ENCODE measurements at regions not wholly inside any gene's neighbourhood (a gene's known extent, or its start where the extent isn't known, plus 50 kb on each side); places are given as distances from the start of the nearest gene placed in this dataset.

GRCh38 chr2:176751314-176752227 lies 461.0 kb upstream of the HNRNPA3 start:
- 30% methylated on average over 3 of the region's 6 CpGs for WGBS (ENCODE audit: insufficient coverage)
- H3K27ac ChIP-seq (ENCODE audit: low read depth, low read length), result no peak overlapping the region
- no peaks in the 10 kb centered on the region for H3K36me3 ChIP-seq (ENCODE audit: control insufficient read depth, insufficient read depth, low read length)
- H3K4me3 ChIP-seq (ENCODE audit: low read depth, low read length), result no peak overlapping the region
- no peaks in the 10 kb centered on the region for H3K27me3 ChIP-seq (ENCODE audit: control insufficient read depth, insufficient read depth, low read length)
- no peaks in the 10 kb centered on the region for H3K4me1 ChIP-seq (ENCODE audit: control insufficient read depth, insufficient read depth, low read length)
- no peaks in the 10 kb centered on the region for H3K9me3 ChIP-seq (ENCODE audit: control insufficient read depth, insufficient read depth, low read length)
- peak in 1 of 6 donors; percentile 88 for DNase-seq (ENCODE audit: low read depth in 4 of 6, low spot score in 6 of 6)

- Histone ChIP-seq H3K4me1 (ENCODE audit: control insufficient read depth, insufficient read depth, low read length) (no peaks in the 10 kb centered on the region), H3K27me3 (ENCODE audit: control insufficient read depth, insufficient read depth, low read length) (no peaks in the 10 kb centered on the region), H3K4me3 (ENCODE audit: low read depth, low read length) (no peak overlapping the region), H3K9me3 (ENCODE audit: control insufficient read depth, insufficient read depth, low read length) (no peaks in the 10 kb centered on the region), H3K27ac (ENCODE audit: low read depth, low read length) (no peak overlapping the region), H3K36me3 (ENCODE audit: control insufficient read depth, insufficient read depth, low read length) (no peaks in the 10 kb centered on the region)
- no peak for DNase-seq (ENCODE audit: low read depth in 4 of 6, low spot score in 6 of 6)
- no CpG with 5 or more reads among the region's 1 CpG for WGBS (ENCODE audit: insufficient coverage)
Measured at GRCh38 chr2:176752295-176752694, 460.3 kb upstream of the HNRNPA3 start.

GRCh38 chr2:176753205-176753604 lies 459.4 kb upstream of the HNRNPA3 start:
- no peaks in the 10 kb centered on the region for H3K9me3 ChIP-seq (ENCODE audit: control insufficient read depth, insufficient read depth, low read length)
- no peak overlapping the region for H3K4me3 ChIP-seq (ENCODE audit: low read depth, low read length)
- DNase-seq (ENCODE audit: low read depth in 4 of 6, low spot score in 6 of 6), result no peak
- WGBS (ENCODE audit: insufficient coverage), result 100% methylated on average over 3 of the region's 3 CpGs
- no peaks in the 10 kb centered on the region for H3K4me1 ChIP-seq (ENCODE audit: control insufficient read depth, insufficient read depth, low read length)
- H3K27me3 ChIP-seq (ENCODE audit: control insufficient read depth, insufficient read depth, low read length), result no peaks in the 10 kb centered on the region
- no peak overlapping the region for H3K27ac ChIP-seq (ENCODE audit: low read depth, low read length)
- H3K36me3 ChIP-seq (ENCODE audit: control insufficient read depth, insufficient read depth, low read length), result no peaks in the 10 kb centered on the region

- Histone ChIP-seq H3K4me1 (ENCODE audit: control insufficient read depth, insufficient read depth, low read length) (no peaks in the 10 kb centered on the region), H3K27ac (ENCODE audit: low read depth, low read length) (no peak overlapping the region), H3K4me3 (ENCODE audit: low read depth, low read length) (no peak overlapping the region), H3K36me3 (ENCODE audit: control insufficient read depth, insufficient read depth, low read length) (no peaks in the 10 kb centered on the region), H3K9me3 (ENCODE audit: control insufficient read depth, insufficient read depth, low read length) (no peaks in the 10 kb centered on the region), H3K27me3 (ENCODE audit: control insufficient read depth, insufficient read depth, low read length) (no peaks in the 10 kb centered on the region)
- DNase-seq (ENCODE audit: low read depth in 4 of 6, low spot score in 6 of 6), result peak in 1 of 6 donors; percentile 61
- 60% methylated on average over 2 of the region's 2 CpGs for WGBS (ENCODE audit: insufficient coverage)
Measured at GRCh38 chr2:176753752-176754474, 458.7 kb upstream of the HNRNPA3 start.

- no peak for DNase-seq (ENCODE audit: low read depth in 4 of 6, low spot score in 6 of 6)
- Histone ChIP-seq H3K4me3 (ENCODE audit: low read depth, low read length) (no peak overlapping the region), H3K36me3 (ENCODE audit: control insufficient read depth, insufficient read depth, low read length) (no peaks in the 10 kb centered on the region), H3K4me1 (ENCODE audit: control insufficient read depth, insufficient read depth, low read length) (no peaks in the 10 kb centered on the region), H3K9me3 (ENCODE audit: control insufficient read depth, insufficient read depth, low read length) (no peaks in the 10 kb centered on the region), H3K27ac (ENCODE audit: low read depth, low read length) (no peak overlapping the region), H3K27me3 (ENCODE audit: control insufficient read depth, insufficient read depth, low read length) (no peaks in the 10 kb centered on the region)
- WGBS (ENCODE audit: insufficient coverage), result no CpG with 5 or more reads among the region's 4 CpGs
Measured at GRCh38 chr2:176755537-176756135, 457.0 kb upstream of the HNRNPA3 start.

- H3K36me3 ChIP-seq (ENCODE audit: control insufficient read depth, insufficient read depth, low read length), result no peaks in the 10 kb centered on the region
- H3K4me3 ChIP-seq (ENCODE audit: low read depth, low read length), result no peak overlapping the region
- no peak for DNase-seq (ENCODE audit: low read depth in 4 of 6, low spot score in 6 of 6)
- no peaks in the 10 kb centered on the region for H3K27me3 ChIP-seq (ENCODE audit: control insufficient read depth, insufficient read depth, low read length)
- no CpG with 5 or more reads among the region's 3 CpGs for WGBS (ENCODE audit: insufficient coverage)
- no peaks in the 10 kb centered on the region for H3K9me3 ChIP-seq (ENCODE audit: control insufficient read depth, insufficient read depth, low read length)
- H3K27ac ChIP-seq (ENCODE audit: low read depth, low read length), result no peak overlapping the region
- no peaks in the 10 kb centered on the region for H3K4me1 ChIP-seq (ENCODE audit: control insufficient read depth, insufficient read depth, low read length)
Measured at GRCh38 chr2:176758426-176758825, 454.2 kb upstream of the HNRNPA3 start.

GRCh38 chr2:176760439-176760838 lies 452.2 kb upstream of the HNRNPA3 start:
- no CpG with 5 or more reads among the region's 4 CpGs for WGBS (ENCODE audit: insufficient coverage)
- Histone ChIP-seq H3K4me1 (ENCODE audit: control insufficient read depth, insufficient read depth, low read length) (no peaks in the 10 kb centered on the region), H3K9me3 (ENCODE audit: control insufficient read depth, insufficient read depth, low read length) (no peaks in the 10 kb centered on the region), H3K27ac (ENCODE audit: low read depth, low read length) (no peak overlapping the region), H3K27me3 (ENCODE audit: control insufficient read depth, insufficient read depth, low read length) (no peaks in the 10 kb centered on the region), H3K36me3 (ENCODE audit: control insufficient read depth, insufficient read depth, low read length) (no peaks in the 10 kb centered on the region), H3K4me3 (ENCODE audit: low read depth, low read length) (no peak overlapping the region)
- DNase-seq (ENCODE audit: low read depth in 4 of 6, low spot score in 6 of 6), result peak in 1 of 6 donors; percentile 81

GRCh38 chr2:176763130-176763529 lies 449.5 kb upstream of the HNRNPA3 start:
- DNase-seq (ENCODE audit: low read depth in 4 of 6, low spot score in 6 of 6), result no peak
- Histone ChIP-seq H3K4me3 (ENCODE audit: low read depth, low read length) (no peak overlapping the region), H3K36me3 (ENCODE audit: control insufficient read depth, insufficient read depth, low read length) (no peaks in the 10 kb centered on the region), H3K27me3 (ENCODE audit: control insufficient read depth, insufficient read depth, low read length) (no peaks in the 10 kb centered on the region), H3K4me1 (ENCODE audit: control insufficient read depth, insufficient read depth, low read length) (no peaks in the 10 kb centered on the region), H3K27ac (ENCODE audit: low read depth, low read length) (no peak overlapping the region), H3K9me3 (ENCODE audit: control insufficient read depth, insufficient read depth, low read length) (no peaks in the 10 kb centered on the region)
- WGBS (ENCODE audit: insufficient coverage), result no CpG with 5 or more reads among the region's 2 CpGs

- no peak overlapping the region for H3K4me3 ChIP-seq (ENCODE audit: low read depth, low read length)
- no peaks in the 10 kb centered on the region for H3K9me3 ChIP-seq (ENCODE audit: control insufficient read depth, insufficient read depth, low read length)
- WGBS (ENCODE audit: insufficient coverage), result 33% methylated on average over 5 of the region's 7 CpGs
- H3K36me3 ChIP-seq (ENCODE audit: control insufficient read depth, insufficient read depth, low read length), result no peaks in the 10 kb centered on the region
- no peaks in the 10 kb centered on the region for H3K4me1 ChIP-seq (ENCODE audit: control insufficient read depth, insufficient read depth, low read length)
- H3K27me3 ChIP-seq (ENCODE audit: control insufficient read depth, insufficient read depth, low read length), result no peaks in the 10 kb centered on the region
- DNase-seq (ENCODE audit: low read depth in 4 of 6, low spot score in 6 of 6), result no peak
- no peak overlapping the region for H3K27ac ChIP-seq (ENCODE audit: low read depth, low read length)
Measured at GRCh38 chr2:176763851-176764404, 448.7 kb upstream of the HNRNPA3 start.
